NCI-H524 (cell line): ENCODE measurements at regions not wholly inside any gene's neighbourhood (a gene's known extent, or its start where the extent isn't known, plus 50 kb on each side); places are given as distances from the start of the nearest gene placed in this dataset.

Experiments
- DNase-seq, 2 experiments: peaks; one replicate each; lab custom pipeline; 2025; lab: John Stamatoyannopoulos, UW

DNA sequence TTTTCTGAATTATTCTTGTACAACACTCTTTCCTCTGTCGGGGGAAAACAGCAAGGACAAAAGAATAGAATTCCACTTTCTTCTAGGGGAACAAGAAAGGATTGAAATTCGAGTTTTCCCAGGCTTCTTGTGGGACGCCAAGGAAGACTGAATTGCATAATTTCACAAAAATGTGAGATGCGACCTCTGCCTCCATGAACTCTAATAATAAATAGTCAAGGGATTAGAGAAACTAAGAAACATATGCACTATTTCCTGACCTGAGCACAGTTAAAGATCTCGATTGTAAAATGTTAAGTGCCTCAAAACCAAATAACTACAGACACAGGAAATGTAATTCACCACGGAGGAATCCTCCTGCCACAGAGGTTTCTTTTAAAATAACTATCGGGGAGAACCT, 117.3 kb upstream of the MARK1 start:
- DNase-seq: no peak

DNA sequence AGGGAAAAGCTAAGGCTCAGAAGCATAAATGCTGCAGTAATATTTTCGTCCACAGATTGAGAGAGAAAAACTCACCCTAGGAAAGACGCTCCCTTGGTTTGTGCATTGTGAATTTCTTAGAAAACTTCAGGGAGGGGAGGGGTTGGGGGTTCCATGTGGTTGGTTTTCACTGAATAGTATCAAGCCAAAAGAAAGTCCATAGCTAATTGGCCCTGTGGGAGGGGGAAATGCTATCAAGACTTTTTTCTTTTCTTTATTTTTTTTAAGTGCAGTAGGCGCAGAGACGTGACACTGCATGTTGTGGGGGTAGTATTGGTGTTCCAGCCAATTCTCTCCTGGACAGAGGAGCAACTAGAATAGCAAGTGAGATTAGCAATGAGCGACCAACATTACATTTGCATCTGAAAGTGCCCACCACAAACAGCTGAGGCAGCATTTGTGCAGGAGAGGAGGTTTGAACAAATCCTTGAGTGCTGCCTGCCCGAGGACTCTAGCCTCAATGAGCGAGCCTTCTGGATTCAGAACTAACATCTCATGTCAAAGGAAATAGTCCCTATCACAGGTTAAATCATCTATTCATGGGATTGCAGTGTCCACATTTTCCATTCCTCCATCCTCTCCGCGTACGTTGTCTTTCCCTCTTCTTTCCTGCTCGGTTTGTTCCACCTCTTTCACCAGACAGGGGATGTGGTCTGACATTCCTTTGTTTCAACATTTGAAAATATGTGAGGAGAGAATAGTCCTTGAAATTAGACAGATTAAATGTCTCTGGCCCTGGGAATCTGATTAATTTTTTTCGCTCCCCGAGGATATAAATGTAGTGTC, 118.0 kb upstream of the MARK1 start:
- DNase-seq: no peak

DNA sequence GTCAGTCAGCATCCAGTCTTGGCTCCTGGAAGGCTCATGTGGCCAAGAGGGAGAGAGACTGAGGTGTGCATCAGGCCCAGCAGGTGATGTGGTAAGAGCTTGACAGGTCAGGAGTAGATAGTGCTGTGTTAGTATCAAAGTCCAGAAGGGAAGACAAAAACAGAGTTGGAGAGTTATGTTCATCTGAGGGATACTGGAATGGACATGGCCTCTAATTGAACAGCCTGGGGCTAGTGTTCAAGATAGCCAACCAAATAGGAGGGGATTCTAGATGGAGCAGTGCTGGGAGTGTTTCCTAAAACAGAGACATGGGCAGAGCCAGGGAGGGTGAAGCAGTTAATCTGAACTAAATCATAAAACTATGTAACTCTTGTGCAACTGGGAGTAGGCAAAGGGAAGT, 120.7 kb upstream of the MARK1 start:
- no peak for DNase-seq

DNA sequence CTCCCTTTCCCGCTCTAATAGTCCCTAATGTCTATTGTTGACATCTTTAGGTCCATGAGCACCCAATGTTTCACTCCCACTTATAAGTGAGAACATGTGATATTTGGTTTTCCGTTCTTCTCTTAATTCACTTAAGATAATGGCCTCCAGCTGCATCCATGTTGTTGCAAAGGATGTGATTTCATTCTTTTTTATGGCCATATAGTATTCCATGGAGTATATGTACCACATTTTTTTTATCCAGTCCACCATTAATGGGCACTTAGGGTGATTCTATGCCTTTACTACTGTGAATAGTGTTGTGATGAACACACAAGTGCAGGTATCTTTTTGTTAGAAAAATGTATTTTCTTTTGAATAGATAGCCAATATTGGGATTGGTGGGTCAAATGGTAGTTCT, 126.0 kb upstream of the RAB3GAP2 start:
- no peak for DNase-seq

DNA sequence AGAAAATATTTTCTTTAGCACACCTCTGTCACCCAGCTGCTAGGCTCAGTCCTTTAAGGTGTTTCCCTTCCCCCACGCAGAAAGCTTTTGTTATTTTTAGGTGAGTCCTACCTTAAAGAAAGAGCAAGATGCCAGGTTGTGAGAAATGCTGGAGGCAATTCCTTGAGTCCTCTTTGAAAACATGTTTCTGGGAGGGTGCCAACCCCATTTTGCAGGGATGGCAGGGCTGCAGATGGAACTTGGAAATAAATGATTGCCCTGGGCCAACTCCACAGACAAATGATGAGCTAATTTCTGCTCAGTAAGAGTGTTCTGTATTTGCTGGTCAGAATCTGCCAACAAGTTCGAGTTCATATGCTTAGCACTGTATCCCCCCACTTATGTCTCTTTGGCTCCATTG, 119.2 kb upstream of the RAB3GAP2 start:
- DNase-seq: no peak

DNA sequence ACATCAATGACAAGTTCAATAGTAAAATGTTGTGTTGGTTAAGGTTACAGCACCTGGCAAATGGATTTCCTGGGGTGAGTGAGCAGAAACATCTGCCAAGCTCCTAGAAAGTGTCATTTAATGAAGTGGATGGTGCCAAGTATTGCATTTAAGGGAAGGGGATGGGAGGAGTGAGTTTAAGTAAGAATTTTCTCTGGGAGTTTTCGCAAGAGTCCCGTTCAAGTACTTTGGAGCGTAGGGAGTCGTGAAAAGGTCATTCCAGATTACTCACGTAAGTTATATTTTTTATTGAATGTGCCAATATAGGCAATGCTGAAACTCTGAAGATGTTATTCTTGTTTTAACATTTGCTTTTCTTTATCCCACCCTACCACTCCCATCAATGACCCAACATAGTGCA, 117.4 kb upstream of the RAB3GAP2 start:
- DNase-seq: peak; percentile 3 to 59

DNA sequence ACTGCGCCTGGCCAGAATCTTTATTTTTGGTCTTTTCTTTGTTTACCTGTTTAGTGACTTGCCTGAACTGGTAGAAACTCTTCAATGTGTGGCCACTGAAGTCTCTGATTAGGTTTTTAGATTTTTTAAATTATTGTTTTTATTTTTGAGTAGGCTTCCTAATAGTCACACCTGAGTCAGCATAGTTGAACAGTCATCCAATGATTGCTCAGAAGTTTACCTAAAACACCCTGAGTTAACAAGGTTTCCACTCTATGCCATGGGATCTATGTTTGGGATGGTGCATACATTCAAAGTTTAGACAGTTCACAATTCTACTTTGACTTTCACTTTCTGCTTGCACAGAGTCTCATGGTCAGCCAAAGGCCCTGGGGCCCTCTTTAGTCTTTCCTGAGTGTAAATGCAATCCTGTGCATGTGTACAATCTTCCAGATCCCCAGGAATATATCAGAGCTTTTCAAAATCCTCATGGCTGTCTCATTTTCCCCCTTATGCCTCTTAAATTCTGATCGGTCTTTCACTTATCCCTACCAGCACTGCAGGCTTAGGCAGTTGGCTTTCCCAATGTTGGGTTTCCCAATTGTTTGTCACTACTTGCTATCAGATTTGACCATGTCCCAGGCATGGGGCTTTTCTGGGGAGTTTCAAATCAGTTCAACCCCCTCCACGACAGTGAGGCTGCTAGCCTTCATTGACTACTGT, 114.4 kb upstream of the RAB3GAP2 start:
- DNase-seq: no peak

DNA sequence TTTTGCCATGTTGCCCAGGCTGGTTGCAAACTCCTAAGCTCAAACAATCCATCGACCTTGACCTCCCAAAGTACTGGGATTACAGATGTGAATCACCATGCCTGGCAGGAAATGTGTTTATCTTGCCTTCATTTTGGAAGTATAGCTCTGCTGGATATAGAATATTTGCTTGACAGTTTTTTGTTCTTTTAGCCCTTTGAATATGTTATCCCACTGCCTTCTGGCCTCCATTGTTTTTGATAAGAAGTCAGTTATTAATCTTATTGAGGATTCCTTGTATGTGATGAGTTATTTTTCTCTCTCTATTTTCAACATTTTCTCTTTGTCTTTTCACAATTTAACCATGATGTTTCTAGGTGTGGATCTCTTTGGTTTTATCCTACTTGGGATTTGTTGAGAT, 112.9 kb upstream of the RAB3GAP2 start:
- DNase-seq: no peak

DNA sequence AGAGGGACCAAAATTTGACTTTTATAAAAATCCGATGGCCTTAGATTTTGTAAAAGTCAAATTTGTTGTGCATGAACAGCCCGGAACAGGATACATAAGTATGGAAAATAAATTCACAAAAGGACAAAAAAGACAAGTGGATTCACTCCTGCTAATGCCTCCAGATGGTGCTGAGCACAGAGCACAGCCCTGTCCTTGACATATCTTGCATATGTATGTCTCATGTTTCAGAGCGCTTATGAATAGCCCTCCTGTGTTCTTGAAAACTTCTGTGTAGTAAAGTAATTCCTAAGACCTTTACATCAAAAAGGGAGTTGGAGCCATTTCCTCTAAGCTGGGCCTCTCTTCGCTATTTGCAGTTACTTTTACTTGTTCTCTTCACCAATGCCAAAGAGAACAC, 110.7 kb upstream of the RAB3GAP2 start:
- DNase-seq: peak; percentile 80 to 95

DNA sequence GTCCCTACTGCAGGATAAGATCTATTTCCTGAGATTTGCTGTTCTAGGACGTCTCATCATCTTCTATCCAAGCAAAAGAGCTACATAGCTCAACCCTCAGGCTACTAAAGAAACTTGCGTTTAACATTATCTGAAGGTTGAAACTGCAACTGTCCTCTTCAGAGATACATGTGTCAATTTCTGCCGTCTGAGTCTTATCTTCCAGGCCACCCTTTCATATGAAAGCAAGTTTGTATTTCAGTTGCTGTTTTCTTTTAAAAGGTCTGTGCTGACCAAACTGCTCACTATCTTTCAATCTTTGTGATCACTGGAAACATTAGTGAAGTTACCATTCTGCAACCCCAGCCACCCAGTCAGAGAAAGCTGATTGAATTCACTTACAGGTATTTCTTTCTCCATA, 108.6 kb upstream of the RAB3GAP2 start:
- DNase-seq: no peak

DNA sequence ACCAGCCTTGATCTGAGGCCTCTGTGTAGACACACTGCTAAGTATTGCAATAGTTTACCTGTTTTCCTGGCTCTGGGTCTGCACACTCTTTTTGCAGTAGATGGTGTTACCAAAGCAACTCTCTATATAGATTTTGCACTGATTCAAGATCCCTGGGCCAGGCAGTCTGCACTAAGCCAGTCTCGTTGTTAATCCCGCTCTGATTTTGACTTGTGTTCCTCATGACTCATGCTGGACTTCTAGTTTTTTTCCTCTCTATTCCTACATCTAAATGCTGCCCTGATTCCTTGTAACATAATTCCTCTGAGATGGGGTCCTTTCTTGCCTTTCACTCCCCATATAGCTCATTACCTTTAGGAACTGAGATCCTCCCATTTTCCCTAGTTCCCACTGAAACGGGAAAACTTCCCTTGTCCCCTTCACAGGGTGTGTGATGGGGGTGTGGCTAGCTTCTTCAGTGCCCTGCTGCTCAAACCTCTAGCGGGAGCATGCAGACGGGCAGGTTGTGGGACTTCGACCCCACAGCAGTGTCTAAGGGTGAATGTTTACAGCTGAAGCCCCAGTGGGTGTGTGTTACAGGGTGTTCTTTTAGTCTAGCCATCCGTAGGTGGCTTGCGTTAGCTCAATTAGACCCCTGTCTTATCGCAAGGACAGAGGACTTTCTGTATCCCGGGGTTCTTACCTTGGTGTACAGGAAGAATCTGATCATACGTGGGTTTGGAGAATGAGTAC, 106.5 kb upstream of the RAB3GAP2 start:
- no peak for DNase-seq

DNA sequence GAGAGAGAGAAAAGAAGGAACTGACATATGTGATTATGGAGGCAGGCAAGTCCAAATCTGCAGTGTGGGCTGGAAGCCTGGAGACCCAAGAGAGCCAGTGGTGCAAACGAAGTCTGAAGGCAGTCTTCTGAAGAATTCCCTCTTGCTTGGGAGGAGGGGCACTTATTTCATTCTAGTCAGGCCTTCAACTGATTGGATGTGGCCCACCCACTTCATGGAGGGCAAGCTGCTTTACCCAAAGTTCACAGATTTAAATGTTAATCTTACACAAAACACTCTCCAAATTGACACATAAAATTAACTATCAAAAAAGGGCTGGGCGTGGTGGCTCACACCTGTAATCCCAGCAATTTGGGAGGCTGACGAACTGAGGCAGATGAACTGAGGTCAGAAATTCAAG, 103.5 kb upstream of the RAB3GAP2 start:
- DNase-seq: no peak

DNA sequence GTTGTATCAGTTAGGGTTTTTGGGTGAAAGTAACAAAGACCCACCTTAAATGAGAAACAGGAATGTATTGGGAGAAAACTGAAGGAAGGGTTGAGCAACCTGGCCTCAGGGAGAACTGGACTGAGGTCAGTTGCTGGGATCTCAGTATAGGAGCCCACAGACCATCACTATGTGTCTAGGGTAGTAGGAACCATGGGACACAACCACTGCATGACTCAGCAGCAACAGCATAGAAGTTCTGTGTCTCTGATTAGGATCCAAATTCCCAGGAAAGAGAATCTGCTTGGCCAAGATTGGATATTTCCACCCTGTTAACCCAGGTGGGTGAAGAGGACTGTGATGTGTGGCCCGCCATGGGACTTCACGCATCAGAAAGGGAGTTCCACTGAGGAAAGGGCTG, 102.2 kb upstream of the RAB3GAP2 start:
- no peak for DNase-seq

DNA sequence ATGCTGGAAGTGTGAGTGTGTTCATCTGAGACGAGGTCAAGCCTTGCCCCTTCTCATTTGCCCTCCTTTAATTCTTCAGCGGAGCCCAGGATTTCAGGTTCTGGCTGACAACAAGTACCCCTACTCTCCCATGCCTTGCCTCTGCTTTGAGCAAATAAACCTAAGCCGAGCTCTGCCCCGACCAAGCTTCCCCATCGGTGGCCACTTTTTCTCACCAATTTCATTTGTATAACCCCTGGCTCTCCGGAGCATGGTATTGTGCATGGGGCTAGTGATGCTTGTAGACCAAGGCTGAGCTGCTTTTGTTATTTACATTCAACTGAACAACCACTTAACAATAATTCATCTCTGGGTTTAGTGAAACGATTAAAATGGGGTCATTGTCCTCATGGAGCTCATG, 100.2 kb upstream of the RAB3GAP2 start:
- DNase-seq: no peak

DNA sequence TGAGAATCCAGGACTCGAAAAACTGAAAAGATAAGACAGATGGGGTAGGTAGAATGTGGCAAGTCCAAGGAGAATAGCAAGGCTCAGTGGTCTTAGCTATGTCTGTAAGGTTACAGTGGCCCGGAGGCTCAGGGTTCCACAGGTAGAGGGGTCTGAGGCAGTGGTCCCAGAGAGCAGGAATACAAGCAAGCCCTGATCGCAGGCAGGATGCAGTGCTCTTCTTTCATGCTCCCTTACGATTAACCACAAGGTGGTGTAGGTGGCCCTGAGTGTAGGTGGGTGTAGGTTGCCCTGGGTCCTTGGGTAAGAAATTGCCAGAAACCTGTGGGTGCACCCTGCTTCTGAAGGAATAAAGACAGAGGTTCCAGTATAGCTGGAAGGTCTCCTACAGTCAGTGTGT, 99.1 kb upstream of the RAB3GAP2 start:
- DNase-seq: peak; percentile 2 to 51

DNA sequence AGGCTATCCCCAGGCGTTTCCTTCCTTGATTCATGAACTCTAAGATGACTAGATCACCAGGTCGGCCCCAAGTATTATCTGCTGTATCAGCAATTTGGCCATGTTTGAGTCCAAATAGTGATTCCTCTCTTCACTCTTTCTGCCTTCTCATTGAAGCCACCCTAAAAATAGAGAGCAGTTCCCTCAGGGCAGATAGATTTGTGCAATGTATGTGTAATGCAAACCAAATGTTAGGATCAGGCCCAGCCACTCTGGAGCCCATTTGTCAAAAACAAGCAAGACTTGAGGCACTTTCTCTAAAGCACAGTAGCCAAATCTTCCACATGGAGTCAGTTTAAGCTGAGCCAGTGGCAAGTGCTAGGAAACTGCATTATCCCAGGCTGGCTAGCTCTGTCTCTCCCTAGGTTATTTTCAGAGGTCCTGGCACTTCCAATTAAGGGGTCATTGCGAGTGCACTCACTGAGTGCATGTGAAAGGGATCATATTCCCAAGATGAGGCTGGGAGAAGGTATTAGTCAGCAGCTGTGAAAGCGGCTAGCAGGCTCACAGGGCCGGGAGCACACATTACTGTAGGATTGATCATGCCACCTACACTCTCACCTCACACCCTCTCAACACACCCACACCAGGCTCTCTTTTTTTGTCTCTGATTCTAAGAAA, 97.9 kb upstream of the RAB3GAP2 start:
- DNase-seq: peak; percentile 54 to 82

DNA sequence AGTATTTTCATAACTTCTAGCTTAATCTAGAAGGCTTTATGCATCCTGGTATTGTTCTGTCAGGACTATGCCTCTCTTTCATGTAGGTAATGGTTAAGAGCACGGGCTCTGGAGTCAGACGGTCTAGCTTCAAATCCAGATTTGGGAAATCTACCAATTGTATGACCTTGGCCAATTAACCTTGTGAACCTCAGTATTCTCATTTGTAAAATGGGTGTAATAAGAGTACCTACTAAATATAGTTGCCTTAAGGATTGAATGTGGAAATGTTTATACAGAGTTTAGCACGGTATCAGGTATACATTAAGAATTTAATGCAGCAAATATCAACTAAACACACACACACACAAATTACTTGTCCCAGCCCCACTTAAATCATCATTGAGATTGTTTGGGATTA, 97.3 kb upstream of the RAB3GAP2 start:
- DNase-seq: no peak

DNA sequence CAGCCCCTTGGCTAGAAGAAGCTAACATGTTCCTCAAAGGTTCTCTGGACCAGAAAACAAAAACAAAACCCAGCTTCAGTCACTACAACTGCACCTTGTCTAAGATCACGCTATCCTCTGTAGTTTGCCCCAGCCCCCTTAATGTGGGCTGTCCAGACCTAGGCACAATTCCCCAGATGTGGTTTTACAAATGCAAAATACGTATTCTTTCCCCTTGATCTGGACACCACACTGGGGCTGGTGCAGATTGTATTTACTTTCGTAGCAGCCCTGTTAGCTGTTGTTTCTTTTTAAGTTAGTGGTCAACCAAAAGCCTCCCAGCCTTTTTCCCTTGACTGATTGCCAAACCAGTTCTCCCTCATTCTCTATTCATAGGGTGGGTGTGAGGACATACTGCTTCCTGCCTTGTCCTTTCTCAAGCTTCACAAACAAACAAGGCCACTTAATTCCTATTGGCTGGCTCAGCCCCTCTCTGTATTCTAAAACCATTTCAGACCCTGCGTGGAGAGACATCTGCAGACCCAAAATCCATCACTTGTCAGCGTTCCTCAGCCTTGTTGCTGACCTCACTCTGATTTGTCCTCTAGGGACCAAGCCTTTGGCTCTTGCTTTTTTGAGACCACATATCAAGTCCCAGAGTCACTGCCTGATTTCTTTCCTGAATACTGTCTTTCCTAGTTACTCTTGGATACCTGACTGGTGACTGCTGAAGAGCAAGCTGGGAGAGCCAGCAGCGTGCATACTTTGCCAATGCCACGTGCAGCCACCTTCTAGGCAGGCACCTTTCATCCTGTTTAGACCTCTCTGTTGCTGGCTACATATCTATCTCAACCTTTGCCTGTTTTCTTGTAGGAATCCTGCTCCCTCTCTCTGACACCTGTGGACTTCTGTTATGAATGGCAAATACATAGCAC, 96.4 kb upstream of the RAB3GAP2 start:
- peak in 1 of 2 experiments; percentile 13 for DNase-seq

DNA sequence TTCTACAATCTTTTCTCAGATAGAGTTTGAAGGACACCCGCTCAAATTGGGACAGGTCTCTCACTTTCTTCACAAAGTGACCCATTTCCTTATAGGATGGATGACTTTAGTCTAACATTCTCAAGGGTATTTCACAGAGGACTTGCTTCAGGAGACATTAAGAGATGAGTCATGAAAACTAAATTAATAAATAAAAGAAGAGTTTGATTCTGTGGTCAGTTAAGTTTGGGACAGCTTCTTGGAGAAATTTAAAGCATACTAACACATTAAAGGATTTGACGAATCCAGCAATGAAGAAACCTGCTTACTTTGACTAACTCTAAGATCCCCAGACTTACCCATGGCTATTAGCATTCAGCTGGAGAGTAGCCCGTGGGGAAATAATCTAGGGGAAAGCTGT, 95.6 kb upstream of the RAB3GAP2 start:
- DNase-seq: no peak

DNA sequence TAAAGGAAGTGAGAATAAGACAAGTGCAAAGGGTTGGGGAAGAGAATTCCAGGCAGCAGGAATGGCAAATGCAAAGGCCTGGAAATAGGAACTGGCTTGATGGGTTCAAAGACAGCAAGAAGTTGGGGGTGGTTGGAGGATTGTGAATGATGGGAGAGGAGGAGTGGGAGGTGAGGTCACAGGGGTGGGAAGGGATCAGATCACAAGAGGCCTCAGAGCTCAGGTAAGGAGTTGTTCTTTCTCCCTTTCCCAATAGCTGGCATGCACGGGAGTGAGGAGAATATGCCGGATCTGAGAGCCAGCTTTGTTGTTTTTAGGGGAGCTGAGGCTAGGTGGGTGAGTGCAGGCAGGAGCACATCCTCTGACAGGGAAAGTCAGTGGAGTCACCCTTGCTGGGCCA, 94.0 kb upstream of the RAB3GAP2 start:
- DNase-seq: no peak

DNA sequence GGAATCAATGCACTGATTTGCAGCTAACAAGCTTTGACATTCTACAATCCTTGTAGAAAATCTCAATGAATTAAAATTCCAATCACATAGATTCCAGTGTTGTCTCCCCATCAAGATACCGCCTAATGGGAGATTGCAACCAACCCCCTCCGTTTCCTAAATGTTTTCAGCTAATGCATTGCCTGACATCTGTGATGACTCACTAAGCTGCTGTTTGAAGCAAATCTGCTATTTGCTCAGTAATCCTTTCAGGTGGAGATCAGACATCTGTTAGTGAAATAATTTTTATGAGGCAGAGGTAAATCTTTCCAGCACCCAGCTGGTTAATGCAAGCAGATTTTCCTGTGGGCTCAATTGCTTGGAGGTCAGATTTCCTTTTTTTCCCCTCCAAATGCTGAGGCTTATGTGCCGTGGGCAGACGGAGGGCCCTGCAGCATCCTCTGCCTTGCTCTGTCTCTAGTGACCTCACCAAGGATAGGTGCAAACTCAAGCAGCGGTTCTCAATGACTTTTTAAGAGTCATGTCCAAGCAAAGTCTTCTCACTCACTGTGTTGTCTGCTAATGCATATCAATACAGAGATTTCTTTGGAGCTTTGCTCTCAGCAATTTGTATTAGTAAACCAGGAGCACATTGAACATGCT, 91.1 kb upstream of the RAB3GAP2 start:
- DNase-seq: peak; percentile 91 to 99
